Hematopoietic multipotent progenitor cell (in vitro differentiated cells): ENCODE measurements at regions not wholly inside any gene's neighbourhood (a gene's known extent, or its start where the extent isn't known, plus 50 kb on each side); places are given as distances from the start of the nearest gene placed in this dataset. TPM values are rescaled to one million over a fixed set of nuclear protein-coding genes. Genes with fewer than 3 reads are reported as not detected.

Experiments
- DNase-seq, 3 donors: peaks; one replicate each; pipeline ENCODE4 v3.0.0-alpha.2; 2011 to 2015; ENCODE audit warnings: low read depth in 2 of 3, low spot score in 2 of 3
- small RNA-seq: library from RNA; depleted of rRNA; stranded (forward); fragments of <200 nt; gene quantifications from one replicate; pipeline ENCODE3, GENCODE V24; 2012

GRCh38 chr2:9790702-9791225 is 52.5 kb upstream of the TAF1B start:
- DNase-seq, result no peak

GRCh38 chr2:9791711-9792110 is 51.6 kb upstream of the TAF1B start:
- no peak for DNase-seq

- DNase-seq, result no peak
These were observed 49.9 kb upstream of the TAF1B start for GRCh38 chr2:9793156-9793917.

Small RNAs in the stretch of these regions (small RNA-seq; reads per million reads assigned to genes)
- gene AC082651.2 (not detected), gene RNU4-73P (not detected)
